Testis (tissue), 2 donors: ENCODE measurements at regions not wholly inside any gene's neighbourhood (a gene's known extent, or its start where the extent isn't known, plus 50 kb on each side); places are given as distances from the start of the nearest gene placed in this dataset.

Experiments used
- POLR2A ChIP-seq: fragments of 450-650 bp; IDR thresholded peaks from one replicate; pipeline ENCODE4 v1.6.1; 2017; ENCODE audit warnings: antibody characterized with exemption, mild to moderate bottlenecking, moderate library complexity
- TF ChIP-seq, protein P1 (sequence below), 3 experiments: fragments of 450-650 bp in 2 of 3; fragments of 200-600 bp in 1 of 3; sonication (generic) in 1 of 3; IDR thresholded peaks; one replicate each; pipeline ENCODE4 v1.5.1; 2016 to 2019; ENCODE audit warnings: antibody characterized with exemption in 3 of 3, mild to moderate bottlenecking in 2 of 3, moderate library complexity in 1 of 3

DNA sequence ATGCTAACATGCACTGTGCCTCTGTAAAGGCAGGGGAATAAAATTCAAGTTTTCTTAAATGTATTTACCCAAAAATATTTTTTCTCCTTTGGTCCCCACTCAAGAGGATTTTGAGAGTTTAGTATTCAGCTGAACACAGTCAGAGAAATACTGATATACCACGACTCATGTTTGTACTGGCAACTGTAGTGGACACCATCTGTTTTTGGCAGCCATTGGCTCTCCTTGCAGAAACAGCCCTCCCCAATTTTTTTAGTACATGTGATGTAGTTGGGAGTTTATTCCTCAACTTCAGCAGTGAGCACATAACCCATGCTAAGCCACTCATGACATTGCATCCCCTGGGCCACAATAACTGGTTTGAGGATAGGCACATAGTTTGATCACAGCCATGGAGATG lies 154.8 kb upstream of the POU3F1 start:
- TF ChIP-seq, protein P1, sequence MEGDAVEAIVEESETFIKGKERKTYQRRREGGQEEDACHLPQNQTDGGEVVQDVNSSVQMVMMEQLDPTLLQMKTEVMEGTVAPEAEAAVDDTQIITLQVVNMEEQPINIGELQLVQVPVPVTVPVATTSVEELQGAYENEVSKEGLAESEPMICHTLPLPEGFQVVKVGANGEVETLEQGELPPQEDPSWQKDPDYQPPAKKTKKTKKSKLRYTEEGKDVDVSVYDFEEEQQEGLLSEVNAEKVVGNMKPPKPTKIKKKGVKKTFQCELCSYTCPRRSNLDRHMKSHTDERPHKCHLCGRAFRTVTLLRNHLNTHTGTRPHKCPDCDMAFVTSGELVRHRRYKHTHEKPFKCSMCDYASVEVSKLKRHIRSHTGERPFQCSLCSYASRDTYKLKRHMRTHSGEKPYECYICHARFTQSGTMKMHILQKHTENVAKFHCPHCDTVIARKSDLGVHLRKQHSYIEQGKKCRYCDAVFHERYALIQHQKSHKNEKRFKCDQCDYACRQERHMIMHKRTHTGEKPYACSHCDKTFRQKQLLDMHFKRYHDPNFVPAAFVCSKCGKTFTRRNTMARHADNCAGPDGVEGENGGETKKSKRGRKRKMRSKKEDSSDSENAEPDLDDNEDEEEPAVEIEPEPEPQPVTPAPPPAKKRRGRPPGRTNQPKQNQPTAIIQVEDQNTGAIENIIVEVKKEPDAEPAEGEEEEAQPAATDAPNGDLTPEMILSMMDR (IDR thresholded peaks at IDR 0.05) = no peak
- TF ChIP-seq POLR2A = no peak
